MM.1S (cell line): ENCODE measurements at regions not wholly inside any gene's neighbourhood (a gene's known extent, or its start where the extent isn't known, plus 50 kb on each side); places are given as distances from the start of the nearest gene placed in this dataset.
"Not testable (repeated sequence)": the region's sequence is repeated elsewhere in the genome, so short reads cannot be mapped to it uniquely, and the experiment has no call there.

Experiments used
- DNase-seq: peaks from one replicate; pipeline ENCODE4 v3.0.0-alpha.2; 2015
- H2AFZ ChIP-seq: fragments of 300-600 bp; sonication (generic); 2 replicates; pipeline ENCODE4 v1.6.0; 2016; ENCODE audit warnings: antibody characterized with exemption, low read length
- H3F3A ChIP-seq: fragments of 300-600 bp; sonication (generic); 2 replicates; pipeline ENCODE4 v1.6.1; 2016; ENCODE audit warnings: mild to moderate bottlenecking, antibody characterized with exemption, low read length, moderate library complexity, mixed read lengths; ENCODE audit not compliant: insufficient read depth
- H3K27ac ChIP-seq: fragments of 300-600 bp; sonication (generic); 2 replicates; pipeline ENCODE4 v1.5.1; 2016; ENCODE audit warnings: mild to moderate bottlenecking, low read length
- H3K27me3 ChIP-seq: fragments of 300-600 bp; sonication (generic); replicated peaks from 2 replicates; pipeline ENCODE4 v1.6.0; 2016; ENCODE audit warnings: low read length; ENCODE audit not compliant: insufficient read depth
- H3K36me3 ChIP-seq: fragments of 300-600 bp; sonication (generic); replicated peaks from 2 replicates; pipeline ENCODE4 v1.6.1; 2016; ENCODE audit warnings: mild to moderate bottlenecking, low read length, mixed read lengths; ENCODE audit not compliant: insufficient read depth
- H3K4me1 ChIP-seq: fragments of 300-600 bp; sonication (generic); 2 replicates; pipeline ENCODE4 v1.6.1; 2016; ENCODE audit warnings: low read length, mixed read lengths
- H3K4me2 ChIP-seq: fragments of 300-600 bp; sonication (generic); 2 replicates; pipeline ENCODE4 v1.6.0; 2016; ENCODE audit warnings: low read depth, low read length
- H3K4me3 ChIP-seq: fragments of 300-600 bp; sonication (generic); 2 replicates; pipeline ENCODE4 v1.5.1; 2016; ENCODE audit warnings: low read length, mixed read lengths
- H3K79me2 ChIP-seq: fragments of 300-600 bp; sonication (generic); 2 replicates; pipeline ENCODE4 v1.6.1; 2016; ENCODE audit warnings: mixed run types, low read length, mixed read lengths
- H3K9ac ChIP-seq: fragments of 300-600 bp; sonication (generic); 2 replicates; pipeline ENCODE4 v1.6.1; 2016; ENCODE audit warnings: low read length, mixed read lengths
- H3K9me2 ChIP-seq: fragments of 300-600 bp; sonication (generic); replicated peaks from 2 replicates; pipeline ENCODE4 v1.6.1; 2016; ENCODE audit warnings: mild to moderate bottlenecking, low read length, mixed read lengths; ENCODE audit not compliant: insufficient read depth
- H3K9me3 ChIP-seq: fragments of 300-600 bp; sonication (generic); replicated peaks from 2 replicates; pipeline ENCODE4 v1.6.1; 2016; ENCODE audit warnings: mild to moderate bottlenecking, low read length, mixed read lengths; ENCODE audit not compliant: insufficient read depth
- H4K20me1 ChIP-seq: fragments of 300-600 bp; sonication (generic); 2 replicates; pipeline ENCODE4 v1.6.1; 2016; ENCODE audit warnings: mild to moderate bottlenecking, low read length, moderate library complexity, mixed read lengths; ENCODE audit not compliant: insufficient read depth
- EZH2 ChIP-seq: fragments of 300-600 bp; sonication (generic); optimal IDR thresholded peaks from 2 replicates; pipeline ENCODE3; 2017; ENCODE audit warnings: low read depth, mild to moderate bottlenecking, antibody characterized with exemption, low read length, mixed read lengths
- EZH2phosphoT487 ChIP-seq: fragments of 300-600 bp; sonication (generic); IDR thresholded peaks from 2 replicates; pipeline ENCODE4 v1.6.1; 2018; ENCODE audit warnings: antibody characterized with exemption, low read length
- TF ChIP-seq, protein P1 (sequence below): fragments of 300-600 bp; sonication (generic); IDR thresholded peaks from 2 replicates; pipeline ENCODE4 v1.5.1; 2016; ENCODE audit warnings: antibody characterized with exemption, low read length, mixed read lengths

DNA sequence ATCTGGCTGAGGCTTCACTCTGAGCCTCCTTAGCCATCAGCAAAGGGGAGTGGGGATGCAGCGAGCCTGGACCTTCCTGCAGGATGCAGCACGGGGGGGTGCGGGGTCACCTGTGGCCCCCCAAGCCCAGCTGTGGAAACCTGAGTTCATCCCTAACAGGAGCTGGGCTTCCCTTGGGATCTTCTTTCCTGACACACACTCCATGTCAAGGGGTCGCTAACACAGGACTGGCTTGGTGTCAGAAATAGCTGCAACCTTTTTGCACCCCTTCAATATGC, 174.7 kb downstream of the RTP5 start:
- no peaks in the 10 kb centered on the region for H4K20me1 ChIP-seq
- H3K27ac ChIP-seq: no peak overlapping the region
- DNase-seq: no peak
- H2AFZ ChIP-seq: no peak overlapping the region
- no peaks in the 10 kb centered on the region for H3K4me1 ChIP-seq
- H3K9me3 ChIP-seq: no peaks in the 10 kb centered on the region
- no peak overlapping the region for H3K4me3 ChIP-seq
- H3K9ac ChIP-seq: no peak overlapping the region
- H3K79me2 ChIP-seq: no peaks in the 10 kb centered on the region
- TF ChIP-seq EZH2 (no peak), EZH2phosphoT487 (no peak)
- TF ChIP-seq, protein P1, sequence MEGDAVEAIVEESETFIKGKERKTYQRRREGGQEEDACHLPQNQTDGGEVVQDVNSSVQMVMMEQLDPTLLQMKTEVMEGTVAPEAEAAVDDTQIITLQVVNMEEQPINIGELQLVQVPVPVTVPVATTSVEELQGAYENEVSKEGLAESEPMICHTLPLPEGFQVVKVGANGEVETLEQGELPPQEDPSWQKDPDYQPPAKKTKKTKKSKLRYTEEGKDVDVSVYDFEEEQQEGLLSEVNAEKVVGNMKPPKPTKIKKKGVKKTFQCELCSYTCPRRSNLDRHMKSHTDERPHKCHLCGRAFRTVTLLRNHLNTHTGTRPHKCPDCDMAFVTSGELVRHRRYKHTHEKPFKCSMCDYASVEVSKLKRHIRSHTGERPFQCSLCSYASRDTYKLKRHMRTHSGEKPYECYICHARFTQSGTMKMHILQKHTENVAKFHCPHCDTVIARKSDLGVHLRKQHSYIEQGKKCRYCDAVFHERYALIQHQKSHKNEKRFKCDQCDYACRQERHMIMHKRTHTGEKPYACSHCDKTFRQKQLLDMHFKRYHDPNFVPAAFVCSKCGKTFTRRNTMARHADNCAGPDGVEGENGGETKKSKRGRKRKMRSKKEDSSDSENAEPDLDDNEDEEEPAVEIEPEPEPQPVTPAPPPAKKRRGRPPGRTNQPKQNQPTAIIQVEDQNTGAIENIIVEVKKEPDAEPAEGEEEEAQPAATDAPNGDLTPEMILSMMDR: no peak
- no peak overlapping the region for H3K4me2 ChIP-seq
- H3K36me3 ChIP-seq: no peaks in the 10 kb centered on the region
- H3F3A ChIP-seq: no peaks in the 10 kb centered on the region
- peaks cover 9% of the 10 kb centered on the region; the same call in 1 of the 2 replicates for H3K27me3 ChIP-seq
- H3K9me2 ChIP-seq: no peaks in the 10 kb centered on the region

DNA sequence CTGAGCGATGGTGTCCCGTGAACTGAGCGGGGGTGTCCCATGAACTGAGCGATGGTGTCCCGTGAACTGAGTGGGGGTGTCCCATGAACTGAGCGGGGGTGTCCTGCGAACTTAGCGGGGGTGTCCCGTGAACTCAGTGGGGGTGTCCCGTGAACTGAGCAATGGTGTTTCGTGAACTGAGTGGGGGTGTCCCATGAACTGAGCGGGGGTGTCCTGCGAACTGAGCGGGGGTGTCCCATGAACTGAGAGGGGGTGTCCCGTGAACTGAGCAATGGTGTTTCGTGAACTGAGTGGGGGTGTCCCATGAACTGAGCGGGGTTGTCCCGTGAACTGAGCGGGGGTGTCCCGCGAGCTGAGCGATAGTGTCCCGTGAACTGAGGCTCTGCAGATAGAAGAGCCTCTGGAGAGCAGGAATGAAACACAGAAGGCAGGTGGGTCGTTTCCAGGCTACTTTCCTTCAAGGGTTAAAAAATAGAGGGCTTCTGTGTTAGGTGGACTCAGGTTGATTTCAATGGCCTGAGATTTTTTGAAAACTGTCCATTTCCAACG, 176.1 kb downstream of the RTP5 start:
- not testable (repeated sequence) for H3K9me3 ChIP-seq
- H3K27me3 ChIP-seq: peaks cover 12% of the 10 kb centered on the region; the same call in 1 of the 2 replicates

DNA sequence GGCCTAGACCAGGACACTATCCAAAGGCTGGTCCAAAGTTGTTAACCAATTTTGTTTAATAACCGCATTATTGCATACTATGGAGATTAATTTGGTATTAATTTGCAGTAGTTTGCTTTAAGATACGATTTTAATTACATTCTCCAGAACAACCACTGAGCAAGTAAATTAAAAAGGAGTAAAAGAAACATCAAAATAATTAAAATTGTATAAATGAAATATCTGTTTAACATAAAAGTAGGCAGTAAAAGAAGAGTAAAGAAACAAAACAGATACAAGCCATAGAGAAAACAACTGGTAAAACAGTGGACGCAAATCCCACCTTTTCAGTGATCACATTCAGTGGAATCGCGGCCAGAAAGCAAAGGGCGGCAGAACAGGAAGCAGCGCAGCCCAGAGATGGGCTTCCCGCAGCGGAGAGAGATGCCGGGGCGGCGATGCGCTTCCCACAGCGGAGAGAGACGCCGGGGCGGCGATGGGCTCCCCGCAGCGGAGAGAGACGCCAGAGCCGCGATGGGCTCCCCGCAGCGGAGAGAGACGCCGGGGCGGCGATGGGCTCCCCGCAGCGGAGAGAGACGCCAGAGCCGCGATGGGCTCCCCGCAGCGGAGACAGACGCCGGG, 176.8 kb downstream of the RTP5 start:
- no peak overlapping the region for H3K4me3 ChIP-seq
- no peaks in the 10 kb centered on the region for H3K9me2 ChIP-seq
- no peak for DNase-seq
- TF ChIP-seq EZH2phosphoT487 (no peak), EZH2 (no peak)
- TF ChIP-seq, protein P1: no peak
- H3F3A ChIP-seq: no peaks in the 10 kb centered on the region
- no peak overlapping the region for H3K27ac ChIP-seq
- H3K9me3 ChIP-seq: no peaks in the 10 kb centered on the region
- no peak overlapping the region for H3K9ac ChIP-seq
- H3K27me3 ChIP-seq: peaks cover 12% of the 10 kb centered on the region; the same call in 1 of the 2 replicates
- no peaks in the 10 kb centered on the region for H3K4me1 ChIP-seq
- H3K36me3 ChIP-seq: no peaks in the 10 kb centered on the region
- H3K4me2 ChIP-seq: no peak overlapping the region
- H3K79me2 ChIP-seq: no peaks in the 10 kb centered on the region
- H4K20me1 ChIP-seq: no peaks in the 10 kb centered on the region
- no peak overlapping the region for H2AFZ ChIP-seq

More for the DNA sequence above, 176.1 kb downstream of the RTP5 start:
- H3K36me3 ChIP-seq, H2AFZ ChIP-seq, H3F3A ChIP-seq, H3K9ac ChIP-seq, H3K4me3 ChIP-seq, H4K20me1 ChIP-seq, DNase-seq, H3K79me2 ChIP-seq, H3K4me2 ChIP-seq, H3K27ac ChIP-seq, H3K9me2 ChIP-seq, H3K4me1 ChIP-seq: not testable (repeated sequence)

DNA sequence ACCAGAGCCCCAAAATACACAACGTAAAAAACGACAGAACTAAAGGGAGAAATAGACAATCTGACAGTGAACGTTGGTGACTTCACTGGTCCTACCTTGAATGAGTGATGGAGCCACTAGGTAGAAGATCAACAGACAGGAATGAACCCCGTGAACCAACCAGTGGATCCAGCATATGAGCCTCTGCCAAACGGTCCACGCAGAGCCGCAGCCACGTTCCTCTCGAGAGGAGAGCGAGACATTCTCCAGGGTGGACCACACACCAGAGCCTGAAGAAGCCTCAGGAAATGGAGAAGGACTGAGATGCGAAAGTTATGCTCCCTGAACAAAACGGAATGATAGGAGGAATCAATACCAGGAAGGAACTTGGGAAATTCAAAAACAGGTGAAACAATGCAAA, 178.4 kb downstream of the RTP5 start:
- no peaks in the 10 kb centered on the region for H3K9me2 ChIP-seq
- no peak overlapping the region for H3K9ac ChIP-seq
- no peak overlapping the region for H3K4me3 ChIP-seq
- H3K27me3 ChIP-seq: peaks cover 12% of the 10 kb centered on the region; the same call in 1 of the 2 replicates
- no peaks in the 10 kb centered on the region for H3K36me3 ChIP-seq
- TF ChIP-seq EZH2 (no peak), EZH2phosphoT487 (no peak)
- TF ChIP-seq, protein P1: no peak
- DNase-seq: no peak
- H3K4me1 ChIP-seq: no peaks in the 10 kb centered on the region
- no peaks in the 10 kb centered on the region for H3F3A ChIP-seq
- H3K27ac ChIP-seq: no peak overlapping the region
- no peaks in the 10 kb centered on the region for H4K20me1 ChIP-seq
- no peaks in the 10 kb centered on the region for H3K9me3 ChIP-seq
- no peaks in the 10 kb centered on the region for H3K79me2 ChIP-seq
- no peak overlapping the region for H2AFZ ChIP-seq
- no peak overlapping the region for H3K4me2 ChIP-seq
